ENCODE measurements at regions not wholly inside any gene's neighbourhood (a gene's known extent, or its start where the extent isn't known, plus 50 kb on each side); places are given as distances from the start of the nearest gene placed in this dataset.
"Not testable (repeated sequence)": the region's sequence is repeated elsewhere in the genome, so short reads cannot be mapped to it uniquely, and the experiment has no call there.

DNA sequence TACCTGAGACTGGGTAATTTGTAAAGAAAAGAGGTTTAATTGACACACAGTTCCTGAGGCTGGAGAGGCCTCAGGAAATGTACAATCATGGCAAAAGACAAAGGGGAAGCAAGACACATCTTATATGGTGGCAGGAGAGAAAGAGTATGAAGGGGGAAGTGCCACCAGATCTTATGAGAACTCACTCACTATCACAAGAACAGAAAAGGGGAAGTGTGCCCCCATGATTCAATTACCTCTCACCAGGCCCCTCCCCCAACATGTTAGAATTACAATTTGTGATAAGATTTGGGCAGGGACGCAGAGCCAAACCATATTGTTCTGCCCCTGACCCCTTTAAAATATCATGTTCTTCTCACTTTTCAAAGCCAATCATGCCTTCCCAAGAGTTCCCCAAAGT is 744.2 kb upstream of the CDH18 start:
- TF ChIP-seq, protein P1, sequence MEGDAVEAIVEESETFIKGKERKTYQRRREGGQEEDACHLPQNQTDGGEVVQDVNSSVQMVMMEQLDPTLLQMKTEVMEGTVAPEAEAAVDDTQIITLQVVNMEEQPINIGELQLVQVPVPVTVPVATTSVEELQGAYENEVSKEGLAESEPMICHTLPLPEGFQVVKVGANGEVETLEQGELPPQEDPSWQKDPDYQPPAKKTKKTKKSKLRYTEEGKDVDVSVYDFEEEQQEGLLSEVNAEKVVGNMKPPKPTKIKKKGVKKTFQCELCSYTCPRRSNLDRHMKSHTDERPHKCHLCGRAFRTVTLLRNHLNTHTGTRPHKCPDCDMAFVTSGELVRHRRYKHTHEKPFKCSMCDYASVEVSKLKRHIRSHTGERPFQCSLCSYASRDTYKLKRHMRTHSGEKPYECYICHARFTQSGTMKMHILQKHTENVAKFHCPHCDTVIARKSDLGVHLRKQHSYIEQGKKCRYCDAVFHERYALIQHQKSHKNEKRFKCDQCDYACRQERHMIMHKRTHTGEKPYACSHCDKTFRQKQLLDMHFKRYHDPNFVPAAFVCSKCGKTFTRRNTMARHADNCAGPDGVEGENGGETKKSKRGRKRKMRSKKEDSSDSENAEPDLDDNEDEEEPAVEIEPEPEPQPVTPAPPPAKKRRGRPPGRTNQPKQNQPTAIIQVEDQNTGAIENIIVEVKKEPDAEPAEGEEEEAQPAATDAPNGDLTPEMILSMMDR (IDR thresholded peaks at IDR 0.05), result not testable (repeated sequence)
- TF ChIP-seq ZFX (IDR thresholded peaks at IDR 0.05; ENCODE audit: borderline replicate concordance), result not testable (repeated sequence)
